GM12891 (cell line): ENCODE measurements at regions not wholly inside any gene's neighbourhood (a gene's known extent, or its start where the extent isn't known, plus 50 kb on each side); places are given as distances from the start of the nearest gene placed in this dataset.
"Not testable (repeated sequence)": the region's sequence is repeated elsewhere in the genome, so short reads cannot be mapped to it uniquely, and the experiment has no call there.

ENCODE experiments used
- DNase-seq: peaks from one replicate; pipeline ENCODE4 v3.0.0; 2011; ENCODE audit warnings: low spot score; ENCODE audit not compliant: insufficient read length
- FAIRE-seq: peaks from 2 replicates; lab custom pipeline; 2011; peaks lifted over from hg19 to GRCh38; lab: Jason Lieb, UNC
- PAX5 ChIP-seq: IDR thresholded peaks from 2 replicates; pipeline ENCODE4 v1.6.1; 2011; ENCODE audit warnings: low read length, moderate library complexity, mild to moderate bottlenecking; ENCODE audit not compliant: insufficient read depth, severe bottlenecking
- POLR2A ChIP-seq: IDR thresholded peaks from 2 replicates; pipeline ENCODE4 v1.6.1; 2011; ENCODE audit warnings: low read depth, low read length, control low read depth
- POLR2AphosphoS5 ChIP-seq: IDR thresholded peaks from 2 replicates; pipeline ENCODE4 v1.6.1; 2011; ENCODE audit warnings: low read depth, low read length, control low read depth
- POU2F2 ChIP-seq: IDR thresholded peaks from 2 replicates; pipeline ENCODE4 v1.6.1; 2011; ENCODE audit warnings: low read depth, mild to moderate bottlenecking, control low read depth, low read length, moderate library complexity
- SPI1 ChIP-seq: IDR thresholded peaks from 2 replicates; pipeline ENCODE4 v1.6.1; 2011; ENCODE audit warnings: low read depth, low read length, control low read depth
- TAF1 ChIP-seq: IDR thresholded peaks from 2 replicates; pipeline ENCODE4 v1.6.1; 2011; ENCODE audit warnings: low read depth, low read length, control low read depth

- TF ChIP-seq PAX5 (no peak), POLR2AphosphoS5 (no peak), POLR2A (no peak), TAF1 (no peak), SPI1 (no peak), POU2F2 (no peak)
- DNase-seq (no peak), FAIRE-seq (no peak)
Measured at GRCh38 chr7:68205826-68206225, 1209.2 kb downstream of the TYW1 start.

- no peak for FAIRE-seq
- TF ChIP-seq POU2F2 (no peak), TAF1 (no peak), POLR2AphosphoS5 (no peak), POLR2A (no peak), SPI1 (no peak), PAX5 (no peak)
- no peak for DNase-seq
Measured at GRCh38 chr7:68206946-68207485, 1210.4 kb downstream of the TYW1 start.

GRCh38 chr7:68207676-68208075 lies 1211.0 kb downstream of the TYW1 start:
- no peak for DNase-seq
- TF ChIP-seq PAX5 = no peak
- TF ChIP-seq TAF1 = no peak
- no peak for TF ChIP-seq POU2F2
- TF ChIP-seq POLR2AphosphoS5 = no peak
- no peak for TF ChIP-seq SPI1
- TF ChIP-seq POLR2A = no peak
- FAIRE-seq = no peak

- no peak for FAIRE-seq
- TF ChIP-seq POU2F2 (no peak), TAF1 (no peak), PAX5 (no peak), POLR2A (no peak), POLR2AphosphoS5 (no peak), SPI1 (no peak)
Measured at GRCh38 chr7:68209486-68209885, 1212.9 kb downstream of the TYW1 start.

GRCh38 chr7:68213838-68214237 lies 1217.2 kb downstream of the TYW1 start:
- TF ChIP-seq POU2F2 (no peak), PAX5 (no peak), POLR2A (no peak), POLR2AphosphoS5 (no peak), SPI1 (no peak), TAF1 (no peak)
- DNase-seq = no peak
- no peak for FAIRE-seq

More at GRCh38 chr7:68209486-68209885, 1212.9 kb downstream of the TYW1 start:
- DNase-seq = no peak

GRCh38 chr7:68216051-68216450 lies 1219.4 kb downstream of the TYW1 start:
- DNase-seq (no peak), FAIRE-seq (no peak)
- no peak for TF ChIP-seq PAX5
- TF ChIP-seq POU2F2 = no peak
- TF ChIP-seq SPI1 = no peak
- TF ChIP-seq TAF1 = no peak
- TF ChIP-seq POLR2A = no peak
- no peak for TF ChIP-seq POLR2AphosphoS5

- TF ChIP-seq POLR2AphosphoS5 (no peak), POLR2A (no peak), PAX5 (no peak), SPI1 (no peak), TAF1 (no peak), POU2F2 (no peak)
- no peak for DNase-seq
Measured at GRCh38 chr7:68217426-68217825, 1220.8 kb downstream of the TYW1 start.

GRCh38 chr7:68218461-68218860 lies 1221.8 kb downstream of the TYW1 start:
- no peak for DNase-seq
- FAIRE-seq = no peak
- TF ChIP-seq PAX5 = no peak
- TF ChIP-seq TAF1 = no peak
- no peak for TF ChIP-seq POLR2AphosphoS5
- no peak for TF ChIP-seq POLR2A
- no peak for TF ChIP-seq POU2F2
- TF ChIP-seq SPI1 = no peak

More at GRCh38 chr7:68217426-68217825, 1220.8 kb downstream of the TYW1 start:
- FAIRE-seq = no peak

GRCh38 chr7:68222311-68222710 lies 1225.7 kb downstream of the TYW1 start:
- DNase-seq = no peak
- no peak for FAIRE-seq
- TF ChIP-seq TAF1 (no peak), POLR2A (no peak), POLR2AphosphoS5 (no peak), SPI1 (no peak), PAX5 (no peak), POU2F2 (no peak)

GRCh38 chr7:68224041-68224741 lies 1227.6 kb downstream of the TYW1 start:
- FAIRE-seq = no peak
- no peak for DNase-seq
- TF ChIP-seq PAX5 = no peak
- TF ChIP-seq SPI1 = no peak
- no peak for TF ChIP-seq POU2F2
- no peak for TF ChIP-seq POLR2AphosphoS5
- TF ChIP-seq POLR2A = no peak
- TF ChIP-seq TAF1 = no peak

GRCh38 chr7:68231011-68231410 lies 1234.4 kb downstream of the TYW1 start:
- FAIRE-seq = not testable (repeated sequence)

More at GRCh38 chr7:68231011-68231410, 1234.4 kb downstream of the TYW1 start:
- DNase-seq = not testable (repeated sequence)
